Stimulated activated CD4-positive, alpha-beta T cell treated with anti-CD3 and anti-CD28 coated beads, TNF-alpha, amount 100 ng/mL, for 24 hours (primary cell): ENCODE measurements at regions not wholly inside any gene's neighbourhood (a gene's known extent, or its start where the extent isn't known, plus 50 kb on each side); places are given as distances from the start of the nearest gene placed in this dataset.
"Not testable (repeated sequence)": the region's sequence is repeated elsewhere in the genome, so short reads cannot be mapped to it uniquely, and the experiment has no call there.

ENCODE experiments used
- DNase-seq, 3 experiments: peaks; one replicate each; pipeline ENCODE4 v3.0.0-alpha.2; 2020; ENCODE audit warnings: low read depth in 3 of 3

GRCh38 chr4:58871509-58871908 is 1761.3 kb upstream of the IGFBP7 start:
- DNase-seq: no peak

- no peak for DNase-seq
Measured at GRCh38 chr4:58849026-58849425, 1738.8 kb upstream of the IGFBP7 start.

DNA sequence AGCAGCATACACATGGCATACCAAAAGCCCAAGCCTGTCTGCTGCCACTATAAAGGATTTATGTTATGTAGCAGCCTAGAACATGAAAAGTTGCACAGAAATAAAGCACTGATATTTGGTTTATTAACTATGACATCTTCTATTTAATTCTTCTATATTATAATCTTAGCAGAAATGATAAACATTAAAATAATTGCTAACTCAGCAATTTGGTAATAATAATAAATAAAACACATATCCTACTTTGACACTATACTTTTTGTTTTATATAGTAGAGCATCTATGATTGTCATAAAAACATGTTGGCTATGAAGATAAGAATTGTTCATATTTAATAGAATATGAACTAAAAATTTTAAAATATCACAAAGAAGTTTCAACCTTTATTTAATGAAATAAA is 1733.3 kb upstream of the IGFBP7 start:
- no peak for DNase-seq

GRCh38 chr4:58833126-58833525 is 1722.9 kb upstream of the IGFBP7 start:
- no peak for DNase-seq

GRCh38 chr4:58825278-58825677 is 1715.1 kb upstream of the IGFBP7 start:
- no peak for DNase-seq

GRCh38 chr4:58818560-58818959 is 1708.4 kb upstream of the IGFBP7 start:
- not testable (repeated sequence) for DNase-seq

DNA sequence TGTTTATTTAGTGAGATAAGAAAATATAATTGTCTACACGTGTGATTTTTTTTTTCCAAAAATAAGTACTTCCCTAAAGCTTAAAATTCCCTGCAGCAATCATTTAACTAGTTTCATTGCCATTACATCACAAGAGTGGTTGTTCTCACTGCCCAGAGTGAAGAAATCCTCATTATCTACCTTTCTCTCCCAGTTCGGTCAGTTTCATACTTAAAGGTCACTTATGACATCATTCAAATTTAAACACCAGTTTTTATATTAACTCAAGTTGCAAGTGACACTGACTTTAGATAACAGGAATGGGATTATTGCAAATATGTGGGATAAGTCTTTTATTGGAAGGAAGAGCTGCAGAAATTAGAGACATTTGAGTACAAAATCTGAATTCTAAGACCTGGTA is 1699.8 kb upstream of the IGFBP7 start:
- no peak for DNase-seq

GRCh38 chr4:58809366-58809765 is 1699.2 kb upstream of the IGFBP7 start:
- no peak for DNase-seq

DNA sequence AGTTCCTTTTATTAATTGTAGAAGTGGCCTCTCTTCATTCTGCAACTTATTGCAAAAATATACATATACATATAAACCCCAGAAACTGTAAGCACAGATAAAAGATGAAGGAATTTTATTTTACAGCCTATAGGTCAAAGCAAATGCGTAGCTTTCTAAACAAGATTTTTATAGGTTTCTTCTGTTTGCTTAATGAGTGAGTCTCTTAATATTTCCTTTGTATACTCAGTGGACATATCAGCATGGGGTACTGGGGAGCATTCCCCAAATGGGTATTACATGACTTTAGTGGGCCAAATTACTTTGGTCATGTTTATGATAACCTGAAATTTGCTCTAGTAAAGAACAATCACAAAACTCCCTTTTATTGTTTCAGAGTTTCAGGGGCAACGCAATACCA is 1698.6 kb upstream of the IGFBP7 start:
- no peak for DNase-seq

DNA sequence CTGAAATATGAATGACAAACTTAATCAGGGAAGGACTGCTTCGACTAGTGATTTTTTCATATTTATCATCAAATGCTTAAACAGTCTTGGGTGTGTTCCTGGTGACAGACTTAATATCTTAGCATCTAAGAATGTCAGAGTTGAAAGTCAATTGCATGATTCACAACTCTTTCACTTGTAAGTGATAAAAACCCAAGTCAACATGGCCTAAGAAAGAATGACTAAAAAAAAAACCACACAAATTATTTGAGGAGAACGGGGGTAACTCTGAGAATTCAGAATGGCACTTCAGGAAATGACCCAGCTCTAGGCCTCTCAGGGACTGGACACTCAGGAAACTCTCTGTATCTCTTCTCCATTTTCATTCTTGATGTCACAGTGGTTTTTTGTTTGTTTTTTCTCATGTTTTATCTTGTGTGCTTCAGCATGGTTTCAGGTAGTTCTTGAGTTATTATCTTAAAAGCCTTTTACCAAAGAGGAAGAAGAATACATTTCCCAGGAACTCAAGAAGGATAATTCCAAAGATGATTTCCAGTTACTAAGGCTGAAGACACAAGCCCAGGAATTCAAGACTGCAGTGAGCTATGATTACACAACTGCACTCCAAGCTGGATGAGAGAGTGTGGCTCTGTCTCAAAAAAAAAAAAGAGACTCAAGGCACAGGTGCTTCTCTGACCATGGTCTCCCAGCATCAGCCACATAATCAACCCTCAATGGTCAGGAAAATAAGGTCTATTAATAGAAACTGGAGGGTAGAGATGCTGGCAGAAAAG is 1697.8 kb upstream of the IGFBP7 start:
- no peak for DNase-seq

DNA sequence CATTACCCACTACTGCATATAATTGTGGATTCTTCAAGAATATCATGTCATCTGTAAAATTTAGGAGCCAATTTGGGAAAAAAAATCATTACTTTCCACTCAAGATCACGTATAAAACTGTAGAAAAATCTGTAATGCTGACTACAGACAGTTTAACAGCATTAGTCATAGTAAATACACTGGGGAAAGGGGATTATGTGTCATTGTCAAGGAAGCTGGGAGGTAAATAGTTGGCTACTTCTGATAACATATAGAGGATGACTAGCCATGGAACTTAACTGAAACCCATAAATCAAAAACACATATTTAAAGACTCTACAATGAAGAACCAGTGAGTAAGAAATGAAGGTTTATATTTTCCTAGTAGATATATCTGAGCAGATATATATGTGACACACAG is 1666.4 kb upstream of the IGFBP7 start:
- no peak for DNase-seq

GRCh38 chr4:58767598-58767997 is 1657.4 kb upstream of the IGFBP7 start:
- DNase-seq: no peak

- DNase-seq: no peak
Measured at GRCh38 chr4:58766763-58767162, 1656.6 kb upstream of the IGFBP7 start.

DNA sequence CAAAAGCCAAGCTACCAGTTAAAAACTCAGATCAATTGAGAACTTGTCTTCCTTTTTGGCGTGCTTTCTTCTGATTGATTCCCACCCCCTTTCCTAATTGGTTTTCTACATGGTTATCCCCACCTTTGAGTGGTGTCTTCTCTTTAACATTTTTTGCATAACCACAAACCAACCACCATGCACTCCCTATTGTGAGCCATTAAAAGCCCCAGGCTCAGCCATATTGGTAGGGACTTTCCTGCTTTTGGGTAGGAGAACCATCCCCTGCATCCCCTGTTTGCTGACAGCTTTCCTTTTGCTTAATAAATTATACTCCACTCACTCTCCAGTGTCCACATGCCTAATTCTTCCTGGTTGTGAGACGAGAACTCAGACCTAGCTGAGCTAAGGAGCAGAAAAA is 1651.4 kb upstream of the IGFBP7 start:
- no peak for DNase-seq

GRCh38 chr4:58760737-58761136 is 1650.6 kb upstream of the IGFBP7 start:
- DNase-seq: no peak

GRCh38 chr4:58760100-58760499 is 1649.9 kb upstream of the IGFBP7 start:
- DNase-seq: no peak

DNA sequence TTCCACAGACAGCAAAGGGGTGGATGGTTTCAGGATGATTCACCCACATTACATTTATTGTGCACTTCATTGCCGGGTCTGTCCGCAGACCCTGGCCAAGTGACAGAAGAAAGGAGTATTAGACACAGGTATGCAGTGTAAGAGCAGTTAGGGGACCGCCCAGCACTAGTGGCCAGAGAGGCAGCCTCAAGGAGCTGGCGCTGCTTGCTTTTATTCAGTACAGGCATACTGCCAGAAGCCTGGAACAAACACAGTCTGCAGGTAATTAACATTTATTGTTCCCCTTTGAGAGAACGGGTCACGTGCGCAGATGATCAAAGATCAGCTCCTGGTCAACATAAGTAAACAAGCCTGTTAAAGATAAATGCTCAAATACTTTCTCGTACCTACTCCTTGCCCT is 1639.0 kb upstream of the IGFBP7 start:
- no peak for DNase-seq

DNA sequence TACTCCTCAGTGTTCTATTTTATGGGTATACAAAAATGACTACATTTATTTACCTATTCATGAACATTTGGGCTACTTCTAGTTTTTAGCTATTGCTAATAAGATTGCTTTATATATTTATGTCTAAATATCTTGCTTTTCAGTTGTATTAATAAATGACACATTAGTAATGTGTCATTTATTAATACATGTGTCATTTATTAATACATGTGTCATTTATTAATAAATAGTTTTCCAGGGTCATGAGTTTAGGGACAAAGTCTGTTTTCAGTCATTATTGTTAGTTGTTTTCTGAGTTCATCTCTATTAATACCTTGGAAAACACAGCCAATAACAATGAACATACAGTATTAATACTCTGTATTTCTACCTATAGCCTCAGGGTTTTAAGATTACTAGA is 1630.7 kb upstream of the IGFBP7 start:
- DNase-seq: no peak

- DNase-seq: no peak
Measured at GRCh38 chr4:58739275-58739674, 1629.1 kb upstream of the IGFBP7 start.

DNA sequence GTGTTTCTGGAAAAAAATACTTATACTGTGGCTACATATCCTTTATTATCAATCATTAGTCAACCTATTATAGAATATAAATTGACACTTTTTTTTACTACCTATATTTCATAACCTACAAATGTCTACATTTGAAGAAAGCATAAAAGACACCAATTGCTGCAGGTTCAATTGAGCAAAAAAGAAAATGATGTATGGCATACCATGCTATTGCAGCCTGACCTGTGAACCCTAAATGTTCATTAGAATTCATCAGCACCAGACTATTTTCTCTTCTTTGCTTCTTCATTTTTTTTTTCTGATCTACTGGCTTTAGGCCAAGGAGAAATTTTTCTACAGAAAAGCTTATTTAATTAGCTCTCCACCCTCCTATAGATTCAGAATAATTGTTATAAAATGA is 1628.2 kb upstream of the IGFBP7 start:
- no peak for DNase-seq

- no peak for DNase-seq
Measured at GRCh38 chr4:58734030-58734674, 1624.0 kb upstream of the IGFBP7 start.

- no peak for DNase-seq
Measured at GRCh38 chr4:58732973-58733372, 1622.8 kb upstream of the IGFBP7 start.

DNA sequence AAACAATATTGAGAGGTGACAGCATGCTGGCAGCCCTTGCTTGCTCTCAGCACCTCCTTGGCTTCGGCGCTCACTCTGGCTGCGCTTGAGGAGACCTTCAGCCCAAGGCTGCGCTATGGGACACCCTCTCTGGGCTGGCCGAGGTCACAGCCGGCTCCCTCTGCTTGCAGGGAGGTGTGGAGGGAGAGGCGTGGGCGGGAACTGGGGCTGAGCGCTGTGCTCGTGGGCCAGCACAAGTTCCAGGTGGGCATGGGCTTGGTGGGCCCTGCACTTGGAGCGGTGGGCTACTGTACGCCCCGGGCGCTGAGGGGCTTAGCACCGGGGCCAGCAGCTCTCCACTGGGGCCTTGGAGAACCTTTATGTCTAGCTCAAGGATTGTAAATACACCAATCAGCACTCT is 1613.8 kb upstream of the IGFBP7 start:
- DNase-seq: no peak

- DNase-seq: no peak
Measured at GRCh38 chr4:58711039-58711438, 1600.9 kb upstream of the IGFBP7 start.
